Pancreas (tissue), 10 donors: ENCODE measurements at regions not wholly inside any gene's neighbourhood (a gene's known extent, or its start where the extent isn't known, plus 50 kb on each side); places are given as distances from the start of the nearest gene placed in this dataset.
"Not testable (repeated sequence)": the region's sequence is repeated elsewhere in the genome, so short reads cannot be mapped to it uniquely, and the experiment has no call there.

Experiments used
- ATAC-seq, 4 donors: fragments of 200-7000 bp; cut with Tn5 transposase; one replicate each; pipeline versions ENCODE4 v1.8.0 to v1.9.1; 2020; ENCODE audit warnings: mild to moderate bottlenecking in 4 of 4, moderate library complexity in 4 of 4
- DNase-seq, 6 donors: peaks; one replicate each; pipeline ENCODE4 v3.0.0-alpha.2; 2020
- FAIRE-seq: peaks from 2 replicates; lab custom pipeline; 2012; peaks lifted over from hg19 to GRCh38; lab: Jason Lieb, UNC
- H3K27ac ChIP-seq, 4 donors: fragments of 200-600 bp; sonication (generic); 1 replicate in 3 of 4; 2 replicates in 1 of 4; pipeline versions ENCODE4 v1.5.0 to v1.8.0; 2020
- H3K27me3 ChIP-seq, 4 donors: fragments of 200-600 bp; one replicate each; pipeline ENCODE4 v1.8.0; 2021
- H3K36me3 ChIP-seq, 3 donors: fragments of 200-600 bp; sonication (generic) in 1 of 3; one replicate each; pipeline versions ENCODE4 v1.5.0 to v1.8.0; 2020 to 2021
- H3K4me1 ChIP-seq, 3 donors: fragments of 200-600 bp; one replicate each; pipeline ENCODE4 v1.8.0; 2021
- H3K4me3 ChIP-seq, 4 donors: fragments of 200-600 bp; sonication (generic) in 2 of 4; one replicate each; pipeline versions ENCODE4 v1.5.0 to v1.8.0; 2020 to 2021
- H3K9me3 ChIP-seq, 4 donors: fragments of 200-600 bp; one replicate each; pipeline ENCODE4 v1.8.0; 2021
- WGBS, 2 donors: extraction: QIAGEN DNeasy Blood & Tissue Kit; methylation state at CpG; one replicate each; pipeline ENCODE4 v1.1.7; 2013; 5-methylcytosine and 5-hydroxymethylcytosine counted together
- intact Hi-C, 3 donors: fragments of 100-400 bp; cut with DNase I; formaldehyde crosslinking; loops; one replicate each; pipeline versions ENCODE4 v1.11.1 to v1.14.2; 2022
- TF ChIP-seq, protein P1 (sequence below), 4 donors: fragments of 200-600 bp; sonication (generic) in 3 of 4; IDR thresholded peaks; one replicate each; pipeline versions ENCODE4 v1.5.0 to v1.8.0; 2021; ENCODE audit warnings: antibody characterized with exemption in 4 of 4
- donor health status: healthy with polysubstance abuse.
- donor health status: DM: no; HTN: no; CAD: no; lungs with moderate emphysema.
- donor health status: DM: no; HTN: no; CAD: no.
- donor health status: control.
- donor health status: control.
- donor health status: Bipolar disorder and iron deficiency.
- donor health status: DM: yes; HTN: yes; CAD: no.
- donor health status: DM: no; HTN: no; CAD: no.
- donor health status: DM: no; HTN: no; CAD: no.
- donor health status: DM: yes; HTN: yes; CAD: no.

DNA sequence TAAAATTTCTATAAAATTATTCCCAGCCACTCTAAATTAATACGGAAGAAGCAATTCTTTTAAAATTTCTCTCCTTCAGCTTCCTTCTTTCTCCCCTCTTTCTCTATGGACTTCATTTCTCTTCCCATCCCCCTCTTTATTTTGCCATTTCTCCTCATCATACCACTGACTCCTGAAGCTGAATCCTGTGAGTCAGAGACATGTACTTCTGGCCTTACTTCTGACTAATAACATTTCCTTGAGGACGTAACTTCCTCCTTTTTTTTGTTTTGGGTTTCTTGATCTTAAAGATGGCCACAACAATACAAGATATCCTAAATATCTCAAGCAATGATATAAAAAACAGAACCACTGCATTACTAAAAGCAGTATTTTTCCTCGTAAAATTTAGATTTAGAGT lies 63.6 kb upstream of the DENND1B start:
- no peaks in the 10 kb centered on the region for H3K27me3 ChIP-seq
- DNase-seq: no peak
- WGBS, 2 donors: 86 to 88% methylated on average over 3 of the region's 3 CpGs
- no peak overlapping the region for H3K4me3 ChIP-seq
- no peaks in the 10 kb centered on the region for H3K9me3 ChIP-seq
- ATAC-seq: peak in 1 of 4 donors; percentile 43
- H3K27ac ChIP-seq: no peak overlapping the region
- intact Hi-C loops: no loop called here
- H3K4me1 ChIP-seq: no peaks in the 10 kb centered on the region
- H3K36me3 ChIP-seq: no peaks in the 10 kb centered on the region
- FAIRE-seq: no peak
- TF ChIP-seq, protein P1, sequence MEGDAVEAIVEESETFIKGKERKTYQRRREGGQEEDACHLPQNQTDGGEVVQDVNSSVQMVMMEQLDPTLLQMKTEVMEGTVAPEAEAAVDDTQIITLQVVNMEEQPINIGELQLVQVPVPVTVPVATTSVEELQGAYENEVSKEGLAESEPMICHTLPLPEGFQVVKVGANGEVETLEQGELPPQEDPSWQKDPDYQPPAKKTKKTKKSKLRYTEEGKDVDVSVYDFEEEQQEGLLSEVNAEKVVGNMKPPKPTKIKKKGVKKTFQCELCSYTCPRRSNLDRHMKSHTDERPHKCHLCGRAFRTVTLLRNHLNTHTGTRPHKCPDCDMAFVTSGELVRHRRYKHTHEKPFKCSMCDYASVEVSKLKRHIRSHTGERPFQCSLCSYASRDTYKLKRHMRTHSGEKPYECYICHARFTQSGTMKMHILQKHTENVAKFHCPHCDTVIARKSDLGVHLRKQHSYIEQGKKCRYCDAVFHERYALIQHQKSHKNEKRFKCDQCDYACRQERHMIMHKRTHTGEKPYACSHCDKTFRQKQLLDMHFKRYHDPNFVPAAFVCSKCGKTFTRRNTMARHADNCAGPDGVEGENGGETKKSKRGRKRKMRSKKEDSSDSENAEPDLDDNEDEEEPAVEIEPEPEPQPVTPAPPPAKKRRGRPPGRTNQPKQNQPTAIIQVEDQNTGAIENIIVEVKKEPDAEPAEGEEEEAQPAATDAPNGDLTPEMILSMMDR (IDR thresholded peaks at IDR 0.05): no peak

DNA sequence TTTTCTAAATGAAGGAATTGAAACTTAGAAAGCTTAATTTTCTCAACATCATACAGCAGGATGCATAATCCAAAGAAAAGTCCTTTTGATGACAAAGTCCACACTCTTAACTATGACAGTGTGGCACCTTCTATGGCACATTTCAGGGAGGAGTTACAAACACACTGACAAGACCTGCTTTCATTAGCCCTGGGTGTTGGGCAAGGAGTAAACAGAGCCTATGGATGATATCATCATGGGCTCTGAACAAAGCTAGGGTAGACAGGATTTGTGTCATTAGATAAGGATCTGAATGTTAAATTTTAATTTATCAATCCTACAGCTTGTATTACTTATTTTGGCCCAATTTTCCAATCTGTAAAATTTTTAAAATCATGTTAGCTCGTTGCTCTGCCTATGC lies 62.6 kb upstream of the DENND1B start:
- ATAC-seq (no peak), FAIRE-seq (no peak), DNase-seq (no peak)
- Histone ChIP-seq H3K9me3 (no peaks in the 10 kb centered on the region), H3K4me1 (no peaks in the 10 kb centered on the region), H3K27me3 (no peaks in the 10 kb centered on the region), H3K36me3 (no peaks in the 10 kb centered on the region), H3K27ac (no peak overlapping the region), H3K4me3 (no peak overlapping the region)
- intact Hi-C loops: no loop called here
- WGBS, 2 donors: 60 to 62% methylated on average over 1 of the region's 1 CpG
- TF ChIP-seq, protein P1 (IDR thresholded peaks at IDR 0.05): no peak

DNA sequence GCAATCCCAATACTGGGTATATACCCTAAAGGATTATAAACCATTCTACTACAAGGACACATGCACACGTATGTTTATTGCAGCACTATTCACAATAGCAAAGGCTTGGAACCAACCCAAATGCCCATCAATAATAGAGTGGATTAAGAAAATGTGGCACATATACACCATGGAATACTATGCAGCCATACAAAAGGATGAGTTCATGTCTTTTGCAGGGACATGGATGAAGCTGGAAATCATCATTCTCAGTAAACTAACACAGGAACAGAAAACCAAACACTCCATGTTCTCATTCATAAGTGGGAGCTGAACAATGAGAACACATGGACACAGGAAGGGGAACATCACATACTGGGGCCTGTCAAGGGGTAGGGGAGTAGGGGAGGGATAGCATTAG lies 61.1 kb upstream of the DENND1B start:
- intact Hi-C loops, H3K9me3 ChIP-seq, ATAC-seq, H3K36me3 ChIP-seq, H3K27ac ChIP-seq, H3K27me3 ChIP-seq, H3K4me3 ChIP-seq, FAIRE-seq, H3K4me1 ChIP-seq, DNase-seq: not testable (repeated sequence)
- 69 to 75% methylated on average over 1 of the region's 1 CpG for WGBS, 2 donors

DNA sequence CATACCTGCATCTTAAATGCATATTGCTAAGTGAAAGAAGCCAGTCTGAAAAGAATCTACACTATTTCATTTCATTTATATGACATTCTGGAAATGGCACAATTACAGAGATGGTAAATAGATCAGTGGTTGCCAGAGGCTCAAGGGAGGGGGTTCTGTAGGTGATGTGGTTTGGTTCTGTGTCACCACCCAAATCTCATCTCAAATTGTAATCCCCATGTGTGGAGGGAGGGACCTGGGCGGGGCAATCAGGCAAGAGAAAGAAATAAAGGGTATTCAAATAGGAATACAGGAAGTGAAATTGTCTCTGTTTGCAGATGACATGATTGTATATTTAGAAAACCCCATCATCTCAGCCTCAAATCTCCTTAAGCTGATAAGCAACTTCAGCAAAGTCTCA lies 53.7 kb upstream of the DENND1B start:
- H3K4me3 ChIP-seq, H3K9me3 ChIP-seq, H3K27me3 ChIP-seq, intact Hi-C loops, FAIRE-seq, ATAC-seq, H3K4me1 ChIP-seq, DNase-seq, H3K27ac ChIP-seq, H3K36me3 ChIP-seq: not testable (repeated sequence)
- WGBS, 2 donors: 70 to 88% methylated on average over 1 of the region's 1 CpG

DNA sequence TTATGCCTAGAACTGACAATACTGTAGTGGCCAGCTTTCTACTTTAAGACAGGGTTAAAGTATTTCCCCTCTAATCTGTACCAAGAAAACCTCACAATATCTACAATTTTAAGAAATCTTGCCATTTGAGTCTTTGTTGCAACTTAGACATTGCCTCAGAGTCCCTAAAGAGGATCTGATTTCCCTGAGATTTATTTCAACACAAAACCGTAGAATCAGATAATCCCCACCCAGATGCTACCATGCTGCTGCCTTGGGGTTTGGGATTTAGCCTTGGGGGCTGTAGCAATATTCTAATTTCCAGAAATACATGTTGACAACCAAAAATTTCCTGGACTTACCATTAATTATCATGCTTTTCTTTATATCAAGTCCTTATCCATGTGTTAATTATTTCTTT lies 50.3 kb upstream of the DENND1B start:
- no peaks in the 10 kb centered on the region for H3K36me3 ChIP-seq
- DNase-seq: no peak
- no peak overlapping the region for H3K4me3 ChIP-seq
- 87 to 89% methylated on average over 1 of the region's 1 CpG for WGBS, 2 donors
- H3K27ac ChIP-seq: no peak overlapping the region
- no peaks in the 10 kb centered on the region for H3K4me1 ChIP-seq
- H3K27me3 ChIP-seq: no peaks in the 10 kb centered on the region
- no peak for FAIRE-seq
- ATAC-seq: no peak
- TF ChIP-seq, protein P1 (IDR thresholded peaks at IDR 0.05): no peak
- no peaks in the 10 kb centered on the region for H3K9me3 ChIP-seq
- intact Hi-C loops: no loop called here
